GM21619 (cell line): ENCODE measurements at regions not wholly inside any gene's neighbourhood (a gene's known extent, or its start where the extent isn't known, plus 50 kb on each side); places are given as distances from the start of the nearest gene placed in this dataset.
"Not testable (repeated sequence)": the region's sequence is repeated elsewhere in the genome, so short reads cannot be mapped to it uniquely, and the experiment has no call there.

Experiments used
- ATAC-seq: cut with Tn5 transposase; IDR thresholded peaks from one replicate; pipeline ENCODE4 v1.9.1; 2021; ENCODE audit not compliant: unreplicated experiment

DNA sequence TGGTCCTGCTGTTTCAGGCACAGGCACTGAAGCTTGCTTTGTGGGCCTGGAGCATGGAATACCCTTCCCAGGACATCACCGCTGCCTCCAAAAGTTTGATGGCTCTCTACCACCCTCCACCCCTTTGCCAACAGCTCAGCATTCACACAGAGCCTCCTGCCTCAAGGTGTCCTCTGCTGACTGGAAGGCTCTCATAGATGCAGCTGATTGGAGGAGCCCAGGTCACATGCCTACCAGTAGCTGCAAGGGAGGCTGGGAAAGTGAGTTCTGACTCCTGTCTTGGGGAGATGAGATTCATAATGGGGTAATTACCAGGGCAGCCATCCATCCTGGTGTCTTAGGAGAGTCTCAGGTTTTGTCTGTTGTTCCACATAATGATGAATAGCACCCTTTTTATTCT is 124.8 kb upstream of the GRIK3 start:
- no peak for ATAC-seq

DNA sequence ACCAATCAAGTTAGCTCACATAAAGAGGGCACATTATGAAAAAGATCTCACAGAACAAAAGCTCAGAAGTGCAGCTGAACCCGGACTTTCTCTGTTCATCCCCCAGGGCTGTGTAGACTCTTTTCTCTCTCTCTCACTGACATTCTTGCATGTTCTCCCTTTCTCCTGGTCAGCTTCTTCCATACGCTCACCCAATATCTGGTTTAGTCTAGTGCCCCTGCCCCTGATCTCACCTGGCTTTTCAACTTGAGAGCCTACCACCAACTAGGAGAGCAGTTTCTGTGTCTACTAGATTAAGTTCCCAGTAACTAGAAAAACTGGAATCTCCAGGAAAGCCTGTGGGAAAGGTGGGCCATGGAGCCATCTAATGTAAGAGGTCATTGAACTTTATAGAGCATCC is 126.9 kb upstream of the GRIK3 start:
- no peak for ATAC-seq

DNA sequence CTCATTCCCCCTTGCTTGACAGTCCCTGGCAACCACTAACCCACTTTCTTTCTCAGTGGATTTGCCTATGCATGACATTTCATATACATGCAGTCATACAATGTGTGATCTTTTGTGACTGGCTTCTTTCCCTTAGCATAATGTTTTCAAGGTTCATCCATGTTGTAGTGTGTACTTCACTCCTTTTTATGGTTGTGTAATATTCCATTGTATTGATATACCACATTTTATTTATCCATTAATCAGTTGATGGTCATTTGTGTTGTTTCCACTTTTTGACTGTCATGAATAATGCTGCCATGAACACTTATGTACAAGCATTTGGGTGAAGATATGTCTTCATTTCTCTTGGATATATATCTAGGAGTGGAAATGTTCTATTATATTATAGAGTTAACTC is 127.7 kb upstream of the GRIK3 start:
- no peak for ATAC-seq

DNA sequence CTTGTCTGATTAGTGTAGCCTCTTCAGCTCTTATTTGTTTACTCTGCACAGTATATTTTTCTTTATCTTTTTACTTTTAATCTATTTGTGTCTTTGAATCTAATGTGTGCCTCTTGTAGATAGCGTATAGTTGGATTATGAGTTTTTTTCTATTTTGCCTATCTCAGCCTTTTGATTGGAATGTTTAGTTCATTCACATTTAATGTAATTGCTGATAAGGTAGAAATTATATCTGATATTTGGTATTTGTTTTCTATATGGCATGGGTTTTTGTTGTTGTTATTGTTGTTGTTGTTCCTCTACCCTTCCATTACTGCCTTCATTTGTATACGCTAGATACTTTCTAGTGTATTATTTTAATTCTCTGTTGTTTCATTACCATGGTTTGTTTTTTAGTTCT is 131.7 kb upstream of the GRIK3 start:
- no peak for ATAC-seq

DNA sequence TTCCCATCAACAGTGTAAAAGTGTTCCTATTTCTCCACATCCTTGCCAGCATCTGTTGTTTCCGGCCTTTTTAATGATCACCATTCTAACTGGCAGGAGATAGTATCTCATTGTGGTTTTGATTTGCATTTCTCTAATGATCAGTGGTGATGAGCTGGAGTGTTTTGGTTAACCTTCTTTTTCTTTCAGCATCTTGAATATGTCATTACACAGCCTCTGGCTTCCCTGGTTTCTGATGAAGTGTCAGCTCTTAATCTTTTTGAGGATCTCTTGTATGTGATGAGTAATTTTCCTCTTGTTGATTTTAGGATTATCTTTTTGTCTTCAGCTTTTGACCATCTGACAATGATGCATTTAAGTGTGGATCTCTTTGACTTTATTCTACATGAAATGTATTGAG is 133.2 kb upstream of the GRIK3 start:
- ATAC-seq = no peak

DNA sequence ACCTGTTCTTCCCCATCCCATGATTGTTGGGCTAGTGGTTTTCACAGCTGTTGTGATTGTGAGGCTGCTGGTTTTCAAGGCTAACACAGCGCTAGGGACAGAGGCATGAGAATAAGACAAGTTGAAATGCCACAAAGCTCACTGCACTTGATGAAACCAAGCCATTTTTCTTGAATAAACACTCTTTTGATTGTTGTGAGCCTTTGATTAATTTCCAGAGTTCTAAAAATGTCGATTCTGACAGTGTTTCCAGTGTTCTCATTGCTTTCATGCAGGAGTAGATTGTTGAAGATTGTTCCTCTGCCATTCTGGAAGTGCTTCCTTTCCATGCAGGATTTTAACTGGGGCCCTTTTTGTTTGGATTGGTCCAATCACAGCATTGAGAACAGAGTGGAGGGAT is 134.9 kb upstream of the GRIK3 start:
- ATAC-seq = no peak

DNA sequence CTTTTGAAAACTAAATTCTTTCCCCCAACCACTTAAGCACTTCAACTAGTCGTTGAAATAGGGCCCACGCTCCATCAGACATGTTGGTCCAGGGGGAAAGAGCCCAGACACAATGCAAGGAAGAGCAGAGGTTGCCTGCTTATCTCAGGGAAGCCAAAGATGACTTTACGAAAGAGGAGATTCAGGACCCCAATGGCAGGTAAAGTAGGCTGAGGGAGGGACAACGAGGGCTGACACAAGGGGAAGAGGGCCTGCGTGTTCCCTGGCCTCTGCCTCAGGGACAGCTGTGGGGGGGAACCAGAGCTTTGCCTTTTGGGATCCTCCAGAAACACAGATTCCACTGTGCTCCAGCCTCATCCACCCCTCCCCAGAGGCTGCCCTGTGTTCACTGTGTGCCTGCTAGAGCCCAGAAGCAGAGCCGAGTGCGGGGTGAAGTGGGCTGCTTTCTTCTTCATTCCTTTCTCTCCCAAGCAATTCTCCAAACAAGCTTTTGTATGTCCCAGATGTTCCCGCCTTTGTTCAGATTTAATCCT is 135.5 kb upstream of the GRIK3 start:
- no peak for ATAC-seq

DNA sequence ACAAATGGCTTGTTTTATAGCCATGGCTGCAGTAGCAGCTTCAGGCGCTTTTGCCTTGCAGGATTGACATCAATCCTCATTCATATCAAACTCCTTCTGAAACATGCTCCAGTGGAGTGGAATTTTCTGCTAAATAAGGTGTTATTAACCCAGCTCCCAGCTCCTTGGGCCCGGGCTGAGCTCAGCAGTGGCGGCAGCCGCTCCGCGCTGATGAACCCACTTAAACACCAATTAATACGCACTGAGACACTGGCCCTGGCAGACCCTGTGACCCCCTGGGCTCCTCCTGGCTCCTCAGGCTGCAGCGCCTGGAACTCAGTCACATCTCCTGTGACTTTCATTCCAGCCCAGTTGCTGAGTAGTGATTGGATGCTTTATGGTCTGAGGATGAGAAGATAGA is 137.4 kb upstream of the GRIK3 start:
- no peak for ATAC-seq

DNA sequence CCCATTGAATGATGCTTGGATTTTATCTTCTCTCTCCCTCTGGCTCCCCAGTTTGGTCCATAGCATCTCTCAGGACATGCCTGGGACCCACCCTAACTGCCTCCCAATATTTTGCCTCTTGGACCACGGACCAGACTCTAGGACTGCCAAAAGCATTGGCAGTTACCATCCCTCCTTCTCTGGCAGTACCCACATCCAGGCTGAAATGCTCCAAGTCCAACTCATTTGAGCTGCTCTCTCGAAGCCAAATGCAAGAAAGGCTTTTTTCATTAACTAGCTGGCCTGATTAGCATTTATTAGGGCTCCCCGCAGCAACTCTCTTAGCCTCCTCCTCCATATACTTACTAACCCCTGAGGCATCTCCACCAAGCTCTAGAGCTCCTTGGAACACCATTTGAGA is 140.0 kb upstream of the GRIK3 start:
- ATAC-seq = no peak

DNA sequence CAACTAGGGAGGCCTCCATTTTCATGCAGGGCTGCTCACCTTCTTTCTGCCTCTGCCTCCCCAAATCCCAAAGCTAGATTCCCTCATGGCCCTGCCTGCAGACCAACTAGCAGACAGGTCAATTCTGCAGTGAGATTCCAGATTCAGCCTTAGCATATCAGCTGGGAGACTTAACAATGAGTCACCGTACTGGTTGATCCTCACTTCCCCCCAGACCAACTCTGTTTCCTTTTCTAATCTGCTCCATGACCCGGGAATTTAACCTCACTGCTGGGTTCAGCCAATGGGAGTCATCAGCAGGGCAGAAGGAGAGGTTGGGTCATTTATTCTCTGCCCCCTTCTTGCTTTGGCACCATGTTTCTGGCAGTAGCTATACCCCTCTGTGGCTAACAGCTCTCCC is 140.6 kb upstream of the GRIK3 start:
- no peak for ATAC-seq

DNA sequence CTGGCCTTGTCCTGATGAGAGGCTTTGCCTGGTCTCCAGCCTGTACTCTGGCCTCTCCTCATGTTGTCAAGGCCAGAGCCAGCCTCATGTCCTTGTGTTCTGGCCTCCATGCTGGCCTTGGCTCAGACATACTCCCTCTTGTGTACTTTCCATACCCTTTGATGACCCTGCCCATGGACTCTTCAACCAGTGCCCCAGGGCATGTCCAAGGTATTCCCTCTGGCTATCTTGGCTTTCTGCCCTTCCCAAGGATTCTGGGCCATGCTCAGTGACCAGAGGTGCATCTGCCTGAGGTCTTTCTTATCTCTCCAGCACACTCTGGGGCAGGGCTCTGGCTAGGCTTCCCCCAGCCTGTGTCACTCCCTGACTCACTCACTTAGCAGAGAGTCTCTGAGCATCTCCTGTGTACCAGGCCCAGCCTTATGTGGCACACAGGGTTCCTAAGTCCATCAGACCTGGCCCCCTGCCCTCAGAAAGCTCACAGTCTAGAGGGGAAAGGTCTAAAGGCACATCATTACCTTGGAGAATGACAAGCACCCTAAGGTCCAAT is 141.4 kb upstream of the GRIK3 start:
- no peak for ATAC-seq

DNA sequence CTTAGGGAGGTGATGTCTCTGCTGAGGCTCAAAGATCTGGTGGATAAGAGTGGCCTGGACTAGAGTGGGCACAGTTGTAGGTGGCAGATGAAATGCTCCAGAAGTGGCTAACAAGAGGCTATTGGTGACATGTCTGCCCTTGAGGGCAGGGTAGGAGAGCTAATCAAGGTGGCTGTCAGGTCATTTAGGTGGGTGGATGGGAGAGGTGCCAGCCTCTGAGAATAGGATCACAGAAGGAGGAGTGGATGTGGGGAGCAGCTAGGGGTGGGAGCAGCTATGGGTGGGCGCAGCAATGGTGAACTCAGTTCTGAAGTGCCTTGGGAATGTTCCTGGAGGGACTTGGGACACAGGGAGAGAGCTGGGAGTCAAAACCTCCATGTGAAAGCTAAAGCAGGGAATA is 142.0 kb upstream of the GRIK3 start:
- ATAC-seq = no peak

DNA sequence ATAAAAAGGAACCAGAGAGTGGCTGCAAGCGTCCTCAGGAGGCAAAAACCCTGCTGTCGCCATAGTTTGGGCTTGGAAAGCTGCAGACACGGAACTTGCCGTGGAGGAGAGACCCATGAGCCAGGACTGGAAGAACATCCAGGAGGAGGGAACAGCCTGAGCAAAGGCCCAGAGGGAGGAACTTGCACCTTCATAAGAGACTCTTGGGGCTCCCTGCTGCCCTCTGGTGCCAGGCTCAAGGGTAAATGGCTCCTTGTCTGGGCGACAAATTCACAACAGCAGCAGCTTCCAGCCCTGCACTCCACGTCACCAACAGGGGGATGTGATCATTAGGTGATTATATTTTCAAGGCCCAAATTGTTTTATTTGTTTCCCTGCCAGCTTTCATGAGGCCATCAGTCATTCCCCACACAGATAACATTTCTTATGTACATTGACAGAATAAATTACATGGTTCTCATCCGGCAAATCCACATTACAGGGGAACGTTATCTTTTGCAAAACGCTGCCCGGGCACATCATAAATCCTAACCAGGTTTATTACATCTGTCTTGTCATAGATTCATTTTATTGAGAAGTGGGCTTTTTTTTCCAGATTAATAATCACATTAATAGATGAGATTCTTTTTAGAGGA is 143.0 kb upstream of the GRIK3 start:
- no peak for ATAC-seq

DNA sequence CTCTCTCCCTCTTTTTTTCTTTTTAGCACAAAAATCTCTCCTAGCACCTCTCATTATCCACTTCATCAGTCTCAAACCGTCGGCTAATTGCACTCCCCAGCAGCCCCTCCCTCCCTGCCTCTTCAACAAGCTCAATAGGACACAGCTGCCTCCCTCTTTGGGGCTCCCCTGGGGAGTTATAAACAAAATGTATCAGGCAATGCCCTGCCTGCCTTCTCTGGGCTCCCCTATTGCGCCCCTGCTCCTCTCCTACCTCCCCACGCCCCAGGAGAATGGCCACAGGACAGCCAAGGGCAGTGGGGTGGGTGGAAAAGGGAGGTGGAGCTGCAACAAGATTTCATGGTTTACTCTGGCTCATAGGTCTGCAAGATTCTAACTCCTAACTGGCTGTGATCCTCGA is 147.1 kb upstream of the GRIK3 start:
- no peak for ATAC-seq

DNA sequence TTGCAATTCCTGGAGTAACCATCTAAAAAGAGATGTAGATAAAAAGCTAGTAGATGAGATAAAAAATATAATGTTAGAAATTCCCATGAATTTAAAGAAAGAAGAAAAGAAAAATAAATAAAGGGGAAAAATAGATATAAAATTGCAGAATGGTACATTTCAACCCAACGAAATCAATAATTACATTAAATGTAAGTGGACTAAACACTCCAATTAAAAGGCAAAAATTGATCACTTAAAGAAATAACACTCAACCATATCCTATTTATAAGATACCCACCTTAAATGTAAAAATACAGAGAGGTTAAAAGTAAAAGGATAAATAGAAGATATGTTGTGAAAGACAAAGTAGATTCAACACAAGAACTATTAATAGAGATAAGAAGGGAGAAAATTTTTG is 150.5 kb upstream of the GRIK3 start:
- ATAC-seq = no peak

DNA sequence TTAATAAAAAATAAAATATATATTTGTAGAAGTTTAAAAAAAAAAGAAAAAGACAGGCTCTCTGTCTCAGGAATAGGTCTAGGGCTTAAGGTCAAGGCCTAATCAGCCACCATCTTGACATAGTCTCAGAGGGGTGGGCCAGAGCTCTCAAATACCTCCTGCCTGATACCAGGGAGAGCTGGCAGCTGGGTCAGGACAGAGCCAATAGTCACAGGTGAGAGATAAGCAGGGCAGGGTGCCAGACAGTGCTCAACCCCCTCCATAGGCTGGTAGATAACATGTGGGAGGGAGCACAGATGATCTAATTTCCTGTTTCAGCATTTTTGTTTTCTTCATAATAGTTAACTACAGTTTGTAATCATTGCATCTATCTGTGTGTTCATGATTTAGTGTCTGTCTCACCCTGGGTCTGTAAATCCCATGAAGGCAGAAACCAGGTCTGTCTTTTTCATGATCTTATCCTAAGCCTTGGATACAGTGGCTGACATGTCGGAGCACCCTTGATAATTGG is 152.0 kb upstream of the GRIK3 start:
- no peak for ATAC-seq

DNA sequence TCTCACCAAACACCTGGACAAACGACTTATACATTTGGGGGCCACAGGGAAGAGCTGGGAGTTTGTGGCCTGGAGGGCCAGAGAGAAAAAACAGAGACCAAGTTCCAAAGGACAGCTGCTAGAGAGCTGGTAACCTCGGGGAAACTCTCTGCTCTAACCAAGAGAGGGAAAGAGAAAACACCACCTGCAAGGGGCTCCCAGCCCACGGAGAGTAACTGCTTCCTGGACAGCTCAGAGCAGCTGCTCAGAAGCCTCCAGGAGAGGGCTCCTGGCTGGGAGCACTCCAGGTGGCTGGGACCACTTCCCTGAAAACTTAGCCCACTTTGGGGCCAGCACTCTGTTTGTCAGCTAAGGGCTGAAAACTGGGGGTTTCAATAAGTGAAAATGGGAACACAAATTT is 154.8 kb upstream of the GRIK3 start:
- ATAC-seq = no peak

DNA sequence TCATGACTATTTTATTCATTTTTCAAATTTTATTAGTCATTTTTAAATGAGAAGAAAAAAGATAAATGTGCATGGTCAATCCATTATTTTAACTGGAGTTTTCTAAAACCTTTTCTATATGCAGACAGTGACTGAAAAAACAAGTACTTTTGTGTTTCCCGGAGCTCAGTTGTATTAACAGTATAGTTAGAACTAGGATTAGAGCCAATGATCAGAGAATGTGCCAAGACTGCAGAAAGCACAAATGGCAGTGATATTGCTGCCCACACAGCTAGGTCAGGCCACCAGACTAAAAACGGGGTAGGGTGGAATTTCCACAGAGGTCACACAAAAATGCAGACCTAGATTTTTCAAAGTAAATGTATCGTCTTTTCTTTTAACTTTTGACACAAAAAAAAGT is 163.1 kb upstream of the GRIK3 start:
- no peak for ATAC-seq

DNA sequence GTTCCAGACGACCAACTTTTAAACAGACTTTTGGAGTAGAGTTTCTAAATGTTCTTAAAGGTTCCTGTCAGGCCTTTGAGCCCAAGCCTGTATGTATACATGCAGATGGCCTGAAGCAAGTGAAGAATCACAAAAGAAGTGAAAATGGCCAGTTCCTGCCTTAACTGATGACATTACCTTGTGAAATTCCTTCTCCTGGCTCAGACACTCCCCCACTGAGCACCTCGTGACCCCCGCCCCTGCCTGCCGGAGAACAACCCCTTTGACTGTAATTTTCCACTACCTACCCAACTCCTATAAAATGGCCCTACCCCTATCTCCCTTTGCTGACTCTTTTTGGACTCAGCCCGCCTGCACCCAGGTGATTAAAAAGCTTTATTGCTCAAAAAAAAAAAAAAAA is 180.0 kb upstream of the GRIK3 start:
- ATAC-seq = not testable (repeated sequence)

DNA sequence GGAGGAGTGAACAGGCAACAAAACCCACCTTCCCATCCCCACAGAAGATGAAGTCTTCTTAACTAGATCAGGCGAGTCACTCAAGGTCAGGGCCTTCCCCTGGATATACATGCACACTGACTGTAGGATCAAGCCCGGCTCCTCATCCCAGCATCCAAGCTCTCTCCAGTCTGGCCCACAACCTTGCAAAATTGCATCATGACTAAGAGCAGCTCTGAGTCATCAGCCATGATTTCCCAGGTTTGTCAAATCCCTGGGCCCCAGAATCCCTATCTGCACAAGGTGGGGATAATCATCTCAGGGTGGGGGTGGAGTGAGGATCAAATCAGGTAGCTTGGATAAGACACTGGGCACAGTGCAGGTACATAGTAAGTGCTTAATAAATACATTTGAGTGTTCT is 199.3 kb upstream of the GRIK3 start:
- ATAC-seq = no peak

DNA sequence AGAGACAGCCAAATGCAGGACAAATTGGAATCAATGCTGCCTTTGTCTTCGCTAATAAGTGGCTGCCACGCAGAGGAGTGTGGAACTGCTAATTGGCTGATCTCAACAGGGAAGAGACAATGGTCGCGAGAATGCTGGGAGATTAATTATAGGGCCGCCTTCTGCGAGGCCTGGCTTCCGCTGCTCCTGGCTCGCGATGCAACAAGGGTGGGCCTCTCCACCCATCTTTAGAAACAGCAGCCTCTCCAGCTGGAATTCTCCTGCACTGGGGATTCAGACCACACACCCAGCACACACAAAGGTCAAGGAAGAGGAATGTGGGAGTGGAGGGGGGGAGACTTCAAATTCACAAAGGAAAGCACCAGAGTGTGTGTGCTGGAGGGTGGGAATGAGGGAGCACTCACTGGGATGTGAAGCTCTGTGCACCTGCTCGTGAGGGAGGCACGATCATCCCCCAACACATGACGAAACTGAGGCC is 200.7 kb upstream of the GRIK3 start:
- no peak for ATAC-seq

DNA sequence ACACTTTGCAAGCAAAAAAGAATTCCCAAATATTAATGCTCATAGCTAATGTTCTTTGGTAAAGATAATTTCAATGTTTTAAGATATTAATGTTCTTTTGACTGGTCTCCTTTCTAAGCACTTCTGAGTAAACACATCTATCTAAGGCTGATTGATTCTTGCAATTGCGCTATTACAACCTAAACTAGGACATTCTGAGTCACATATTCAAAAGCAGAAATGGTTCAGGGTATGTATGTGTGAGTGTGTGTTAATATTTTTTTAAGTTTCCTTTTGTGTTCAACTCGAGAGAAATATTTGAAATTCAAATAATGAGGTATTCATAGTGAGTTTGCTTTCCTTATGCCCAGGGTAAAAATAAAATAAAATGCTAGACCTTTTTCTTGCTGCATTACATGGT is 203.6 kb upstream of the GRIK3 start:
- no peak for ATAC-seq
